ENCODE measurements at regions not wholly inside any gene's neighbourhood (a gene's known extent, or its start where the extent isn't known, plus 50 kb on each side); places are given as distances from the start of the nearest gene placed in this dataset.
A peak's percentile ranks its signal among the peaks of the same experiment; 100 is the strongest.

DNA sequence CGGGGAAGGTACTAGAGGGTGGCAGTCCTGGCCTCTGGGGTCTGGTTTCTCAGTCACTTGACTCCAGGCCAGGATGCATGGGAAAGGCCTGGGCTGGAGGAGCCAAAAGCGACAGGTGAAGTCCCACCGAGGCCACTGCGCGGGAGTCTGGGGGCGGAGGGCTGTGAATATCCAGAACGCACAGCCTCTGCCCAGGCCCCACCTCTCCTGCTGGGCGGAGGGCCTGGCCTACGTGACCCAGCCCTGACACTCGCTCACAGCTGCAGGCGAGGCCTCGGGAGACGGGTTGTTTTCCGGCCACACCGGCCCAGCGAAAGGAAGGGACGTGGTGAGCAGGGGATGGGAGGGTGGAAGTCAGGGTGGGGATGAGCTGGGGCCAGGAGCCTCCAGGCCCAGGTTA, 91.2 kb downstream of the RFLNA start:
- Histone ChIP-seq H4K5ac (ENCODE audit: insufficient read length, low read depth, low read length) (no peak overlapping the region), H3K4ac (ENCODE audit: low read depth, low read length) (no peak overlapping the region), H3K18ac (ENCODE audit: insufficient read length, low read depth, low read length) (no peak overlapping the region), H3T11ph (ENCODE audit: low read length) (no peak overlapping the region), H3K9ac (ENCODE audit: extremely low read depth, insufficient read length, low read length) (no peak overlapping the region), H2BK5ac (ENCODE audit: insufficient read length, low read length) (no peak overlapping the region), H2AFZ (ENCODE audit: low read length) (no peak overlapping the region), H3K14ac (ENCODE audit: insufficient read depth, low read length) (no peak overlapping the region; the same call in 1 of the 2 replicates), H3K9me3 (ENCODE audit: control insufficient read depth, low read depth, low read length) (no peaks in the 10 kb centered on the region), H4K20me1 (ENCODE audit: control insufficient read depth, insufficient read depth, insufficient read length) (no peaks in the 10 kb centered on the region), H3K23ac (ENCODE audit: insufficient read length, low read depth, low read length) (no peak overlapping the region), H2BK15ac (ENCODE audit: low read depth, low read length) (no peak overlapping the region), H2AK5ac (ENCODE audit: insufficient read length, low read length) (no peak overlapping the region), H3K79me2 (ENCODE audit: insufficient read depth, low read length) (no peaks in the 10 kb centered on the region), H2BK20ac (ENCODE audit: low read depth, low read length, poor library complexity, severe bottlenecking) (no peak overlapping the region), H3K4me2 (ENCODE audit: insufficient read depth, insufficient read length, low read length) (no peak overlapping the region), H3K23me2 (ENCODE audit: insufficient read length, low read depth, low read length, poor library complexity, severe bottlenecking) (no peaks in the 10 kb centered on the region), H3K56ac (ENCODE audit: insufficient read length, low read depth, low read length) (no peak overlapping the region), H2BK12ac (ENCODE audit: insufficient read length, low read depth, low read length) (no peak overlapping the region), H4K91ac (ENCODE audit: insufficient read length, low read depth, low read length) (no peak overlapping the region), H3K79me1 (ENCODE audit: insufficient read depth, low read depth, low read length, poor library complexity, severe bottlenecking) (no peaks in the 10 kb centered on the region), H3K27me3 (ENCODE audit: insufficient read depth, low read length) (no peaks in the 10 kb centered on the region), H4K8ac (replicated peaks; ENCODE audit: insufficient read length, low read depth, low read length) (no peak overlapping the region), H3K4me1 (ENCODE audit: insufficient read depth, low read length) (no peaks in the 10 kb centered on the region), H3K27ac (ENCODE audit: insufficient read length, low read depth, low read length) (no peak overlapping the region), H2BK120ac (ENCODE audit: low read depth, low read length, poor library complexity, severe bottlenecking) (no peak overlapping the region)
- H3K9me3 Mint-ChIP-seq = no peaks in the 10 kb centered on the region
- H3K36me3 Mint-ChIP-seq (ENCODE audit: insufficient read depth in 1 of 3, low read depth in 3 of 3) = peaks cover 7 to 26% (median 19%) of the 10 kb centered on the region in 3 experiments; a peak in 6 of 7 replicates
- TF ChIP-seq, protein P1, sequence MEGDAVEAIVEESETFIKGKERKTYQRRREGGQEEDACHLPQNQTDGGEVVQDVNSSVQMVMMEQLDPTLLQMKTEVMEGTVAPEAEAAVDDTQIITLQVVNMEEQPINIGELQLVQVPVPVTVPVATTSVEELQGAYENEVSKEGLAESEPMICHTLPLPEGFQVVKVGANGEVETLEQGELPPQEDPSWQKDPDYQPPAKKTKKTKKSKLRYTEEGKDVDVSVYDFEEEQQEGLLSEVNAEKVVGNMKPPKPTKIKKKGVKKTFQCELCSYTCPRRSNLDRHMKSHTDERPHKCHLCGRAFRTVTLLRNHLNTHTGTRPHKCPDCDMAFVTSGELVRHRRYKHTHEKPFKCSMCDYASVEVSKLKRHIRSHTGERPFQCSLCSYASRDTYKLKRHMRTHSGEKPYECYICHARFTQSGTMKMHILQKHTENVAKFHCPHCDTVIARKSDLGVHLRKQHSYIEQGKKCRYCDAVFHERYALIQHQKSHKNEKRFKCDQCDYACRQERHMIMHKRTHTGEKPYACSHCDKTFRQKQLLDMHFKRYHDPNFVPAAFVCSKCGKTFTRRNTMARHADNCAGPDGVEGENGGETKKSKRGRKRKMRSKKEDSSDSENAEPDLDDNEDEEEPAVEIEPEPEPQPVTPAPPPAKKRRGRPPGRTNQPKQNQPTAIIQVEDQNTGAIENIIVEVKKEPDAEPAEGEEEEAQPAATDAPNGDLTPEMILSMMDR (conservative IDR thresholded peaks at IDR 0.05) = no peak
- H3K4me3 Mint-ChIP-seq = no peak overlapping the region
- no CpG with 5 or more reads among the region's 17 CpGs for WGBS (ENCODE audit: extremely low coverage, insufficient read length, low lambda C conversion rate)
- DNase-seq = no peak
- H3K27ac Mint-ChIP-seq = peak overlapping the region in 1 of 3 experiments; percentile 61; a peak in 2 of 7 replicates
- peaks cover 8 to 14% of the 10 kb centered on the region in 2 experiments for H3K4me1 Mint-ChIP-seq
- no peaks in the 10 kb centered on the region; the same call in 1 of the 2 replicates for H3K27me3 Mint-ChIP-seq (ENCODE audit: low read depth)

Data from H9 (cell line).